ENCODE measurements at regions not wholly inside any gene's neighbourhood (a gene's known extent, or its start where the extent isn't known, plus 50 kb on each side); places are given as distances from the start of the nearest gene placed in this dataset.

GRCh38 chr18:10009321-10010144 is 95.7 kb downstream of the VAPA start:
- no peak for DNase-seq

- DNase-seq: no peak
Observed at GRCh38 chr18:10010611-10011015, 96.8 kb downstream of the VAPA start.

GRCh38 chr18:10011061-10011460 is 97.2 kb downstream of the VAPA start:
- no peak for DNase-seq

- no peak for DNase-seq
Observed at GRCh38 chr18:10011751-10012150, 97.9 kb downstream of the VAPA start.

GRCh38 chr18:10012526-10012925 is 98.7 kb downstream of the VAPA start:
- no peak for DNase-seq

GRCh38 chr18:10013621-10014543 is 100.1 kb downstream of the VAPA start:
- DNase-seq: no peak

GRCh38 chr18:10015288-10015701 is 101.5 kb downstream of the VAPA start:
- DNase-seq: no peak

- DNase-seq: no peak
Observed at GRCh38 chr18:10015941-10016819, 102.4 kb downstream of the VAPA start.

GRCh38 chr18:10017043-10017442 is 103.2 kb downstream of the VAPA start:
- DNase-seq: no peak

- no peak for DNase-seq
Observed at GRCh38 chr18:10018289-10018688, 104.5 kb downstream of the VAPA start.

GRCh38 chr18:10020171-10020570 is 106.4 kb downstream of the VAPA start:
- no peak for DNase-seq

GRCh38 chr18:10022365-10022764 is 108.5 kb downstream of the VAPA start:
- no peak for DNase-seq

- no peak for DNase-seq
Observed at GRCh38 chr18:10023853-10024570, 110.2 kb downstream of the VAPA start.

- no peak for DNase-seq
Observed at GRCh38 chr18:10025711-10026670, 112.2 kb downstream of the VAPA start.

GRCh38 chr18:10027031-10027430 is 113.2 kb downstream of the VAPA start:
- no peak for DNase-seq

GRCh38 chr18:10027461-10027860 is 113.6 kb downstream of the VAPA start:
- no peak for DNase-seq

- no peak for DNase-seq
Observed at GRCh38 chr18:10029711-10030110, 115.9 kb downstream of the VAPA start.

GRCh38 chr18:10030816-10031541 is 117.2 kb downstream of the VAPA start:
- DNase-seq: no peak

- peak; percentile 35 to 56 for DNase-seq
Observed at GRCh38 chr18:10032331-10033015, 118.7 kb downstream of the VAPA start.

GRCh38 chr18:10033016-10033399 is 119.2 kb downstream of the VAPA start:
- DNase-seq: no peak

All from activated T-cell treated with anti-CD3 and anti-CD28 coated beads, Interleukin-2, amount 50 U/mL, for 48 hours (primary cell).